Stimulated activated naive CD4-positive, alpha-beta T cell (primary cell): ENCODE measurements at regions not wholly inside any gene's neighbourhood (a gene's known extent, or its start where the extent isn't known, plus 50 kb on each side); places are given as distances from the start of the nearest gene placed in this dataset.

Experiments used
- DNase-seq, 6 experiments: peaks; one replicate each; lab custom pipeline; 2025; lab: John Stamatoyannopoulos, UW

DNA sequence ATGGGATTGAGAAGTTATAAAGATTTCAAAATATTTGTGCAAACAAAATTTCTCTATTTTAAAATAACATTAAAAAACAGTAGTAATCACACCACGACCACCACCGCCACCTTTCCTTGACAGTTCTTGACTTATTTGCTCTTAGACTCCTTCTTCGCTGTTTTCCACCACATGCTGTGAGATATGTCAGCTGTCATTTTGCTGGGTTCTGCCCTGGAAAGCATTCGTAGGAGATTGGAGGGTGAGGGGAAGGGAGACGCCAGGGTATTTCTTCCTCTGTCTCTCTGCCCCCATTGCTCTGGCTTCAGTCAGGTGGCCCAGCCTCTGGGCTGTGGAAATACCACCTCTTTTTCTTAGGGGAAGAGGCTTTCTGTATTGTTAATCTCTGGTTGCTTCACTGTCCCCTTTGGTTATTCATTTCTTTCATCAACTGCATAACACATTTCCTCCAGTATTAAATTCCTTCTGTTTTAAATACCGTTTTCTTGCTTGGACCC, 186.2 kb downstream of the NEDD1 start:
- no peak for DNase-seq

DNA sequence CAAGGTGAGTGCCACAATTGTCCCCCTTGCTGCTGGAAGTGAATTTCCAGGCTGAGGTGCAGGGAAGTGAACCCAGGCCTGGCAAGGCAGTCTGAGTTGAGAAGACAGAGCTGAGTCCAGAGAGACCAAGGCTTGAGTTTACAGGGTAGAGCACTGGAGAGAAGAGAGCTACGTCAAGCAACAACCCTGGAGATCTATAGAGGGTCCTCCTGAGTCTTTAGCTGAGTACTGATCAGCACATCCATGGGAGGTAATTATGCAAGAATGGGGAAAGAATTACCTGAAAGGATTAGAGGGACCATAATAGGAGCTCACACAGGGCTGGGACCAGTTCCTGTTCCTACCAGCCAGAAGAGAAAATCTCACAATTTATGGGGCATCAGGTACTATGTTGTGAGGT, 190.7 kb downstream of the NEDD1 start:
- no peak for DNase-seq

DNA sequence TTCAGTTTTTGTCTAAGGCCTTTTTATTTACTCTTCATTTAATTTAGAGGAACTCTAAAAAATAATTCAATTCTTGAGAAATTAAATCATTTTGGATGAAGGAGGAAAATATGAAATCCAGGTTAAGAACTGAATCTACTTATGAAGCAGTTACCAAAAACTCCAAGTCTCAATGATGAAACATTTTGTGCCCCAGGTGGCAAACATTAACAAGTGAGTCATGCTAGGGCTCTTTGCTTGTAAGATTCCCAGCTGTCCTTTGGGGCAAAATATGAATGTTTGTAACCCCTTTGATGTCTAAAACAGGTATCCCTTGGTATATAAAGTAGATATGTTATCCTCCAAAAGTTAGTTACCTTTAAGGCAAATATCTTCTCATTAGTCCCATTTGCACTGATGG, 202.4 kb downstream of the NEDD1 start:
- DNase-seq: no peak

DNA sequence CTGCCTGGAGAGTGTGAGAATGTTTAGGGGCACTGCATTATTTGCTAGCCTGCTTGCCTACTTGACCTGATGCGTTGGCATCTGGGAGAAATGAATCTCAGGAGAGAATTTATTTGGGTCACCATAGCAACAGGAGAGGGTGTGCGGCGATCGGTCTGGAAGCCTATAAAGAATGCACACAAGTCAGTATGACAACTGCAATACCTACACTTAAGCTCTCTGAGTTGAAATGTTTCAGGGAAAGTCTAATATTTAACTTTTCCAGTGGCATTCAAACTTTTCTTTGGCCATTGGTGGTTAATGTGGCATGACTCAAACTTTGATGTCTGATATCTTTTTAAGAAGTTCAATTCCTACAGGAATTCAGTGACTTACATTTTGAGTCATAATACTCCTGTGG, 205.1 kb downstream of the NEDD1 start:
- DNase-seq: no peak

DNA sequence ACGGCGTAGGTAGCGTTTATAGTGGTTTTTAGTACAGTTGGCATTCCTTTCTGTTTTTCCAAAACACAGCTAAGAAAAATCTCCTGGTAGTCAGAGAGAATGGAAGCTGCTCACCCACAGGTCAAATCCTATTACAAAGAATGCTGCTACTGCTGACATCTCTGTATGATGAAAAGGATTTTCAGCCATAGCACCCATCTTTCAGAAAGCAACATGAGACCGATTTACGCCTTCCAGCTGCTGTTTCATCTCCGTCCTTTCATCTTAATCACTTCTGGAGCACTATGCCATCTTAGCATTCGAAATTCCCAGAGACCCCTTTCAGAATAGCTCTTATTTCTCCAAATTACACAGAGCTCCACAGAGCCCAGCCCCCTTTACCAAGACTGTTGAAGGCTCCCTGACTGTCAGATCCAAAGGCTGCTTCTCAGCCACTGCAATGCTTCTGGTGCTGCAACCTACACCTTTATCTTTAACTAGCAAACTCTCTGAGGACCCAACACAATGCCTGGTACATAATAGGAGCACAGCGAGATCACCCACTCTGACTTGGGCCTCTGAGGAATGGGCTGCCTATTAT, 211.8 kb downstream of the NEDD1 start:
- no peak for DNase-seq

DNA sequence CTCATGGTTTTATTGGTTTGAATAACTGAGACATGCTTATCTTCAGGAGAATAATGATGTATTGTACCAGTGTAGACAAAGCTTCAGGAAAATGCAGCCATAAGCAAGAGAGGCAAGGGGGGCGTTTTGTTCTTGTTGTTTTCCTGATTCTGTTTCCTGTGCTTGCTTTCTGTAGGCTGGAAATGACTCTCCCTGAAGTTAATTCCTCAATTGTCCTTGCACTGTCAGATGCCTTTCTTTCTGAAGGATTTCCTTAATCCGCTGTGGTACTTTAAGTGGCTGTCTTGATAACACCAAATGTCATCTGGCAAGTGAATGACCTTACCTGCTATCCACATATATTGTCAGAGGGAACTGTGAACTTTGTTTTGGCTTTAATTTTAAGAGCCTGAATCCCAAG, 220.0 kb downstream of the NEDD1 start:
- no peak for DNase-seq

DNA sequence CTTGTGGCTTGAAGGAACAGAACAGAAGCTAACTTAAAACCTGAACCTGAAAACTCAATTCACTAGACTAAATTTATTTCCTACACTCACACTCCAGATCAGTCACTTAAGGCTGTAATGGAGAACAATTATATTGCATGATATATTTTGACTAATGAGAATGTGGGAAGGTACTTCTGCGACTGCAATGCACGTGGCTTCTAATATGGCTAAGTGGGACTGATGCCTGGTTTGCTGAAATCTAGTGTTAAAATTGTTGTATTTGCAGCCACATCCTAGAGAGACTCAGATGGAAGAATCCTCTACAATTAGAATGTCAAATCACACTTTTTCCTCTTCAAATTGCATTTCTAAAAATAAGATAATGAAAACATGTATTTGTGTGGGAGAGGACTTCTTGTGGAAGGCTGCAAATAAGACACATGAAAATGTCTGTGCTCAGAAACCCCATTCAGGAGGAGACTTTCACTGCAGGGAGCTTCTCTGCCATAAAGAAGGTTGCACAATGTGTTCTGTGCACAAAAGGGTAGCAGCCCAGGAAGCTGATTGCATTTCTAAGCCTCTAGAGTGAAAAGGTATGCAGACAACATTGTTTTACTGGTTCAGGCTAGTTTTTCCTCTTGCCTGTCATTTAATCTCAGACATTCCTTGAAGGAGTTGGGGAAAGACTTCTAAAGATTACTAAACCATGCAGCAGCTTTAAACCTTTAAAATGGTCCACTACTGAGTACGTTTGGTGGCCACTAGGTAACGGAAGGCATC, 224.3 kb downstream of the NEDD1 start:
- no peak for DNase-seq

DNA sequence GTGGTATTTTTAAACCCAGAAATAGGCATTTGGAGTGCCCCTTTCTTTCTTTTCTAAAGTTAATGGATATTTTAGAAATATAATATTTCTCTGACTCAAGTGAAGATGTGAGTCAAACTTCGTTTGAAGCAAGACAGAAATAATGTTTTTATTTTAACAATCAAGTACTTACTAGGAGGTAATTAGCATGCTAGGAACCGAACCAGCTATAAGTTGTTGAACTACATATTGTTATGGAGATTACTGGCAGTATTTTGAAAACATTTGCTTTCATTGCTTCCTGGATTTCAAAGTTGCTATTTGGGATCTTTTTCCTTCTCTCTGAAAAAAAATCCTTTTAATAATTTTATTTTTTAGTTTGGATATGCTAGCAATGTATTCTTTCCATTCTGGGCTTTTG, 225.2 kb downstream of the NEDD1 start:
- DNase-seq: no peak

DNA sequence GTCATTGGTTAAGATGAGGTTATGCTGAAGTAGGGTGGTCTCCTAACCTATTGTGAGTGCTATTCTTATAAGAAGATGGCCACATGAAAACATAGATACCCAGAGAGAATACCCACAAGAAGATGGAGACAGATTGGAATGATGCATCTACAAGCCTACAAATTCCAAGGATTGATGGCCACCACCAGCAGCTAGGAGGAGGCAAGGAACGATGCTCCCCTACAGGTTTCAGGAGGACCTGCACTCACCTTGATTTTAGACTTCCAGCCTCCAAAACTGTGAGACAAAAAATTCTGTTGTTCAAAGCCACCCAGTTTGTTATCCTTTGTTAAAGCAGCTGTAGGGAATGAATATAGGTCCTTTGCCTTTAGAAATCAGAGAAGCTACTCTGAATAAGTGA, 227.4 kb downstream of the NEDD1 start:
- no peak for DNase-seq

DNA sequence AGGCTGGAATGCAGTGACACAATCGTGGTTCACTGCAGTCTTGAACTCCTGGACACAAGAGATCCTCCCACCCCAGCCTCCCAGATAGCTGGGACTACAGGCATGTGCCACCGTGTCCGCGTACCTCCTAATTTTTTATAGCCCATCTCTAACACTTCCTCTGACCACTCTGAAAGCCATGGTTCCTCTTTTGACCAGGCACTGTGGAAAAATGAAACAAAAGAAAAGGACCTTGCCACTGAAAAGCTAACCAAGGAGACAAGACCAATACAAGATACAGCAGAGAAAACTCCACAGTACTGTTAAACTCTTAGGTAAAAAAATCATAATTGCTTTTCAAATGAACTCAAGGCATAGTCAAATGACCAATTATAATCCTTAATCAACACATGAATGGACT, 233.3 kb downstream of the NEDD1 start:
- no peak for DNase-seq

DNA sequence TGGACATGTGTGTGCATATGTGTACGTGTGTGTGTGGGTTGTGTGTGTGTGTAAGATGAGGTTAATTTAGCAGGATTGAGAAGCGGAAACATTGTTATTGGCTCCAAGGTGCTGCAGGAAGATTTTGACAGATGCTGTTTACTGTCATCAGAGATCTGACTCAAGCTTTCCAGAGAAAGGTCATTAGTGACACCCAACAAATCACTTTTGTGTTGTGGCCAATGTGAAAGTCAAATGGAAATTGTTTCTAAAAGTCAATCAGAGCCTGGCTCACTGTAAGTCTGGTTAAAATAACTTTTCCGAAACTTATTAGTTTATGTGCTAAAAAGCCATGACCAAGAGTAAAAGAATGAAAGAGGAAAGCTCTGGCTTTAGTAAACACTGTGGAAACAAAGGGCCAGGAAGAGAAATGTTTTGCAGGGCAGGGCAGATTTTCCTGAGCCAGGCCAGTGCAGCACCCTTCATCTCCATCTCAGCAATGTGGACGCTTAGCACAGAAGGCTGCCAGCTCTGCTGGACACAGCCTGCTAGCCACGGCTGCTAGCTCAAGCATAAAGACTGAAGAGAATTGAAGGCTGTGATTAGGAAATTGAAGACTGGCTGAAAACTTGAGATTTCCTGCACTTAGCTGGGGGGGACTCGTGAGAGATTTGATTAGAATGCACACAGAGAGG, 235.8 kb downstream of the NEDD1 start:
- DNase-seq: no peak

DNA sequence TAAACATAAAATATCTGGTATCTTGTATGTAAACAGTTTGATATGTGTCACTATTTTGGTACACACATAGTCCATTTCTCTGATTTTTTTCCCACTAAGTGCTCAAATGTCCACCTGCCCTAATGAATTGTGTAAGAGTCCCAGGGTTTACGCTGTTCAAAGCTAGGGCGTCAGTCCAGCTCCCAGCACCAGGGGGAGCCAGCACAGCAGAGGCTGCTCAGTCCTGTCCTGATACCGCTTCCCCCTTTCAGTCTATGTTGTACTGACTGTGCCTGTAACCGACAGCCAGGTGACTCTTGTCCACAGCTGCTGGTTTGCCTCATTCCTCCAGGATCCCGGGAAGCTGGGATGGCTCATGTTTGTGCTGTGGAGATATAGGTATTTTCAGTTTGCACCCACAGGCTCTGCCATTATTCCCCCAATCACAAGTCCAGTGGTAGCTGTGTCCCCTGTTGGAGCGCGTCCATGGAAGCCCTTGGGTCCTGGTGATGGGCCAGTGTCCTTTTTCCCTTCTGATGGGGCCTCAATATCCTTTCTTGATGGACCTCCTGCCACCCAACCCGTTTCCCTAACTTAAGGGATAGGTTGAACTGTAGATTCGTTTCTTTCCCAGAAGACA, 242.0 kb downstream of the NEDD1 start:
- DNase-seq: peak in 4 of 6 experiments; percentile 4 to 16 (median 8)

DNA sequence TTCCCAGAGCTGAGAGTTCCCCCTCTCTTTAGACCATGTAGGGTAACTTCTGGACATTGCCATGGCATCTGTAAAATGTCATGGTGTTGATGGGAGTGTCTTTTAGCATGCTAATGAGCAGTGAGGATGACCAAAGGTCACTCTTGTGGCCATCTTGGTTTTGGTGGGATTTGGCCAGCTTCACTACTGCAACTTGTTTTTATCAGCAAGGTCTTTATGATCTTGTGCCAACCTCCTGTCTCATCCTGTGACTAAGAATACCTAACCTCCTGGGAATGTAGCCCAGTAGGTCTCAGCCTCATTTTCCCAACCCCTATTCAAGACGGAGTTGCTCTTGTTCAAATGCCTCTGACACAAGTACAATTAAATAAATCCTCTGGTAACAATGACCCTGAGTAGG, 244.4 kb downstream of the NEDD1 start:
- no peak for DNase-seq

DNA sequence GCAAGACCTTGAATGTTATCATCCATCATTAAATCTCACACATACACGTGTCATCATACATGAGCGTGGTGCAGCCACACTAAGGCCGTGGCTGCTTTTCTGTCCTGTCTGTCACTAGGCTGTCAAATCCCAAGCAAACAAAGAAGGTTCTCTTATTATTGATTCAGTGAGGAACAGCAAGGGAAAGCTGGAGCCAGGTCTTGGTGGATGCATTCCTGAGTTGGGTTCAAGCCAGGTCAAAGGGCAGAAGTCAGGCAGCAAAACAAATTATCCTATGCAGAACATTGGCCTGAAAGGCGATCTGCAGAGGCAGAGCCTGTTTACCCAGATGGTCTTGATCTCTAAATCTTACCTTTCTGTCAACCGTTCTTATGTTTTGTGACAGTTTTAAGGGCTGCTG, 252.3 kb downstream of the NEDD1 start:
- DNase-seq: no peak

DNA sequence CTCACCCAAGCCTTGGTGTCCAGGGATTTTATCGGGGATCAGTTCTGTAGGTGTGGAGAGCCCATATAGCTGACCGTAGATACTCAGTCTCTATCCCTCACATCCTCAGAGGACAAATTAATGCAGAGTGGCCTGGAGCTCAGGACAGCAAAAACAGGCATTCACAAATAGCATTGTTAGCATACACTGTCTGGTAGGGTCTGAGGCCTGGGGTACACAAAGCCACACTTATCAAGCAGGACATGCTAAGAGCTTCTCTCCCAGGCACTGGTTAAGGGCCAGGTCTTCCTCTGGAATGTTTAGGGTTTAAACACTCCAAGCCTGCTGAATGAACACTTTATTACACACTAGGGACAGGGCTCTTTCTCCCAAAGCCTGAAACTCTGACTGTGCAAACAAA, 253.2 kb downstream of the NEDD1 start:
- no peak for DNase-seq

DNA sequence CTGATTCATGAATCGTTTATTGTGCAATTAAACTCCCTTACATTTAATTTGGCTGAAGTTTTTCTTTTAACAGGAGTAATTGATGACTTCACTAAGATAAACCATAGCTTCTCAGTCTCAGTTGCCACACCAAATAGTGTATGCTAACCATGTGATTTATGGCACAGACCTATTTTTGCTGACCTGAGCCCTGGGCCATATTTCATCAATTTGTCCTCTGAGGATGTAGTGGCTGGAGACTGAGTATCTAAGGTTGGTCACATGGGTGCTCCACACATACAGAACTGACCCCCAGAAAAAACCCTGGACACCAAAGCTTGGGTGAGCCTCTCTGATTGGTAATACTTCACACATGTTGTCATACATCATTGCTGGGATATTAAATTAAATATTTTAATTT, 255.1 kb downstream of the NEDD1 start:
- DNase-seq: no peak

DNA sequence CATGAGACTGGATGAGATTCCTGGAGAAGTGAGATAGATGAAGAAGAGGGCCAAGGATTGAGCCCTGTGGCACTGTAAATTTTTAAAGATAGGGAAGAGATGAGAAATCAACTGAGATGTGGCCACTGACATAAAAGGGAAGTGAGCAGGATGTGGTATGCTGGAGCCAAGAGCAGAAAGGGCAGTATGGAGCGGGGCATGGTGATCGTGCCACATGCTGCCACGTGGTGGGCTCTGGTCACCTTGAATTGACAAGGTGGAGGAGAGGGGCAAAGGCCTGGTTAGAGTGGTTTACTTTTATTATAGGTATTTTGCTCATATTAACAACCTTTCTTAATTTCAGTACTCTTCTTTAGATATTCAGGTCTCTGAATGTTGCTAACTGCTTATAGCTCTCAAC, 257.9 kb downstream of the NEDD1 start:
- DNase-seq: no peak

DNA sequence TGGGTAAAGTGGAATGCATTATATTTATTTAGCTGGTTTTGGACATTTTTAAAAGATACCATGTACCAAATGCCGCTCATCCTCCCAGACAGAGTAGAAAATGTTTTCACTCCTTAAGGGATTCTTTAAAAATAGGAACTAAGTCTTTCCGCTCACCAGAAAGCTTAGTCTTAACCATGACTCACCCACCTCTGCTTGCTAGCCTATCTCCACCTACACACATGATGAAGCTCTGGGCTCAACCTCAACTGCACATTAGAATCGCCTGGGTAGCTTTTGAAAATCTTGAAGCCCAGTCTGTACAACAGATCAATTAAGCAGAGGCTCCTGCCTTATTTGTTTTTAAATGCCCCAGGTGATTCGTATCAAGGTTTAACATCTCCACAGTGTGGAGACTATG, 260.5 kb downstream of the NEDD1 start:
- DNase-seq: no peak

DNA sequence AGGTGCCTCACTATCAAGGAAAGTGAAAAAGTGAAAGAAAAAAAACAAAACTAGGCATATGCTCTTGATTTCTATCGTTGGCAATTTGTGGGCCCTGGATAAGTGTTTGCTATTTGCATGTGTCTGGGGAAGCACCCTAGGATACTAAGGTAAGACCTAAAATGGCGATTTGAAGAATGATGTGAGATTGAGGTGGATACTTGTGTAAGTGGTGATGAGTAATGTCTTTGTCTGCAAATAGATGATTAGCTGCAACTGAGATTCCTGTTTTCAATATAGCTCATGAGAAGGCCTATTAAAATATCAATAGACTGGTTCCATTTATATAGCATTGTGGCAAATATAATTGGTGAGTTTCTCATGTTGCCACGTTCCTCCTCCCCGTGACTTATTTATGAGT, 261.7 kb downstream of the NEDD1 start:
- no peak for DNase-seq

DNA sequence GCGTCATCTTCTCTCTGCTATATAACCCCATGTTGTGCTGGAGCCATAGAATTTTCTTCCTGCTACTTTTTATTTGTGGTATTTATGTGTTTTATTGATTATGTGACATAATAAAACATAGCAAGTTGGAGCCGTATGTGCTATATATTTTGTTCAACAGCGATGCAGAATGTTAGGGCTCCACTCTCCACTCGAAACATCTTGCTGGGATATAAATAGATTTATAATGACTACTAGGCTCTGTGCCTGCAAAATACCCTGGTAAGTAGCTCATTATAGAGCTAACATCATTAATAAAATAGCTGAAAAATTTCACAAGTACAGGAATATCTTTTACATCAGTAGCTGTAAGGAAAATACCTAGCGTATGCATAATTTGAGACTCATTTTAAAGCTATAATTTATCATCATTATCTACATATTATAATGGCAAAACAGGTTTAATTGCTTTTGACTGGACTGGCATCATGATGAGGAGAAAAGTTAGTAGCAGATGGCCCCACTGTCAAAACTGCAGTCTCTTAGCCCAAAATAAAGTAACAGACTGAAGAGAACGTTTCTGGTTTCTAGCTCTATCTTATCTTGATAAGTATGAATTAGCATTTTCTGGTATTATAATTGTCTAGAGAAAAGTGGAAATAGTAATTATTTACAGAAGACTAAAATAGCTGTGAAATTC, 263.0 kb downstream of the NEDD1 start:
- DNase-seq: no peak

DNA sequence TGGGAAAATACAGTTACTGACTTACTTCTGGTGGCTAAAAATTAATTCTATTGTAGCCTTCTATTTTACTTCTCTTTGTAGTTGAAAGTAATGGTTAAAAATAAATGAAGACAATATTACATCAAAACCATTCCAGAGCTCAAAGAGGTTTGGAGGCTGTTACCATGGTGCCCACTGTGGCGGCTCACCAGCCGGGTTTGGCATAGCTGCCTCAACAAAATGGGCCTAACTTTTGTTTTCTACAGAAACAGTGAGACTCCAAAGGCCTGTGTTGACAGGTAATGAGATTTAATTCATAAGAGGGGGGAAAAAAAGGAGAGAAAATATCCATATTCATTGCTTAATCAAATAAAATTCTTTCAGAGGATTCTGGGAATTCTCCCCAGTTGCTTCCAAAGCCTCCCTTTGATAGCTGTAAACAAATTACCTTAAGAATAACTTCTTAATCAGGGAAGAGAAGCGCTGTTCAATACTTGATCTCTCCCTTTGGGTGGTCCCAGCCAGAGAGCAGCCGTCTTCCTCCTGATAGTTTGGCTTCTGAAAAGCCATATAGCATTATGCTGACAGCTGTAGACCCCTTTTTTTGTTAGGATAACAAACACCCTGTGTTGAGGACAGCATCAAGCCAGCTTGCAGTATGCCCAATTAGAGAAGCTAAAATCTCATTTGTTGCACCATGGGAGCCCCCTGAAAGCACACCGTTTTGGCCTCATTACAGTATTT, 266.8 kb downstream of the NEDD1 start:
- DNase-seq: no peak

DNA sequence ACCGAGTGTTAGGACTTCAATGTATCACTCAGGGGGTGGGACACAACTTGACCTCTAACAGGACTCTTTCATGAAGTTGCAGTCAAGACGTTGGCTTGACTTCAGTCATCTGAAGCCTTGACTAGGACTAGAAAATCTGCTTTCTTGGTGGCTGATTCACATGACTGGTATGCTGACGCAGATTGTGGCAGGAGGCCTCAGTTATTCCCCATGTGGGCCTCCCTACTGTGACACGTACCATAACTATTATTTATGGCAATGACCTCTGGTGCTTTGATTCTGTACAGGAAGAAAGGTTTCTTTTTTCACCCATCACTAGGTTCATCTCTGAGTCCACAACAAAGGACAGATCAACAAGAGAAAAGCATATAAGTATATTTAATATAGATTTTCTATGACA, 270.4 kb downstream of the NEDD1 start:
- no peak for DNase-seq
